Ureter (tissue), 1 donor: ENCODE measurements at regions not wholly inside any gene's neighbourhood (a gene's known extent, or its start where the extent isn't known, plus 50 kb on each side); places are given as distances from the start of the nearest gene placed in this dataset.
A peak's percentile ranks its signal among the peaks of the same experiment; 100 is the strongest.

ENCODE experiments used
- DNase-seq: peaks from one replicate; pipeline ENCODE4 v3.0.0-alpha.2; 2020; ENCODE audit warnings: low spot score
- donor health status: DM: yes; HTN: yes; CAD: no.

- no peak for DNase-seq
These were observed 65.8 kb upstream of the RAB4A start for GRCh38 chr1:229204921-229205777.

- DNase-seq, result no peak
These were observed 65.1 kb upstream of the RAB4A start for GRCh38 chr1:229205854-229206253.

DNA sequence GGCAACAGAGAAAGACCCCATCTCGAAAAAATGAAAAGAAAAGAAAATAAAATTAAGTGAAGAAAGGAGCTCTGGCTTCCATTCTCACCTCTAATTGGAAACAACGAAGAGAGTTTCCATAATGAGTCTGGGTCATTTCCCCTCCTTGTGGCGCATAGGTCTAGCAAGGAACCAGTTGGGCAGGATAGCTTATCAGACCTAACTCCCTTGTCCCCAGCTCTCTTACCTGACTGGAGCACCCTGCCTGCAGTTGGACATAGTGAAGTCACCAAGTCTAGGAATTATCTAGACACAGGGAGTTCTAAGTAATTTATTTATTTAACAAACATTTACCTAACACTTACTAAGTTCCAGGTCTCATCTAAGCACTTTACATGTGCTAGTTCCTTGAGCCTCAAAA is 63.0 kb upstream of the RAB4A start:
- DNase-seq, result no peak

GRCh38 chr1:229208481-229208880 is 62.4 kb upstream of the RAB4A start:
- DNase-seq, result no peak

DNA sequence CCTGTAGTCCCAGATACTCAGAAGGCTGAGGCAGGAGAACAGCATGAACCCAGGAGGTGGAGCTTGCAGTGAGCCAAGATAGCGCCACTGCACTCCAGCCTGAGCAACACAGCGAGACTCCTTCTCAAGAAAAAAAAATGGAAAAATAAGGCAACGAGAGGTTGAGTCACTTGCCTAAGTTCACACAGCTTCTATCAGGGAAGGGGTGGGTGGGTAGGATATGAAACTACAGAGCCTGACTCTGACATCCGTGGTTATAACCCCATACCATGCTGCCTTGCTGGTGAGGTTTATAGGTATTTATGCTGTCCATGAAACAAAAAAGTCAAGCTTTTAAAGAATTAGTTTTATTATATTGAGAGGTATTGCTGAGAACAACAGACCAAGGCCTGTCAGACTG is 61.5 kb upstream of the RAB4A start:
- DNase-seq, result no peak

- DNase-seq, result no peak
These were observed 61.1 kb upstream of the RAB4A start for GRCh38 chr1:229209816-229210215.

- DNase-seq, result no peak
These were observed 60.1 kb upstream of the RAB4A start for GRCh38 chr1:229210844-229211243.

DNA sequence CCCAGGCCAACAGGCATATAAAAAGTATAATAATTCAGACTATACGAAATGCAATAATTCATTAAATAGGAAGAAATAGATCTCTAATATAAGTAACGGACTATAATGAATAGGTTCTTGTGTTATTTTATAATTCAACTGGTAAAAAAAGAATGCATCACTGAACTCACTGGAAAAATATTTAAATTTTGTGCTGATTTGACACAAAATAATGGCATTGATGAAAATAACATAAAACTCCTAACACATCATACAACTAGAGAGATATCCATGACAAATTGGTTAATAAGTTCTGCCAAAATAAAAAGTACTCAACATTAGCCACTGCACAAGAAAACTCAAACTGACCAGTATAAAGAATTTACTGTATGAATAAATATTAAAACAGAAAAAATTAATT is 57.1 kb upstream of the RAB4A start:
- DNase-seq, result no peak

- DNase-seq, result no peak
These were observed 53.2 kb upstream of the RAB4A start for GRCh38 chr1:229217716-229218115.

DNA sequence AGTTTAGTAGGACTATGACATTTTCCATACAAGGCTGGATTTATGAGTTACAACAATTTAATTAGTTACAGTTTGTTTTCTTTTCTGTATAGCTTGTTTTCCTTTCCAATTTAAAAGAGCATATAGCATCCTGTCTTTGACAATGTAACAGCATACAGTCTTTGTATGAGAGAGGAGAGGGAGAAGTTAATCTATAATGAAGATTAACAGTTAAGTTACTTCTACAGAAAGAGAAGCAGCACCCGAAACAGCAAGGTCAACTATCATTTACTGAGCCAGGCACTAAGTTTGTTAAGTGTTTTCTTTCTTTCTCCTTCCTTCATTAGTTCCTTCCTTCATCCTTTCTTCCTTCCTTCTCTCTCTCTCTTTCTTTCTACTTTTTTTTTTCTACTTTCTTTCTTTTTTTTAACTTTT is 52.3 kb upstream of the RAB4A start:
- no peak for DNase-seq

DNA sequence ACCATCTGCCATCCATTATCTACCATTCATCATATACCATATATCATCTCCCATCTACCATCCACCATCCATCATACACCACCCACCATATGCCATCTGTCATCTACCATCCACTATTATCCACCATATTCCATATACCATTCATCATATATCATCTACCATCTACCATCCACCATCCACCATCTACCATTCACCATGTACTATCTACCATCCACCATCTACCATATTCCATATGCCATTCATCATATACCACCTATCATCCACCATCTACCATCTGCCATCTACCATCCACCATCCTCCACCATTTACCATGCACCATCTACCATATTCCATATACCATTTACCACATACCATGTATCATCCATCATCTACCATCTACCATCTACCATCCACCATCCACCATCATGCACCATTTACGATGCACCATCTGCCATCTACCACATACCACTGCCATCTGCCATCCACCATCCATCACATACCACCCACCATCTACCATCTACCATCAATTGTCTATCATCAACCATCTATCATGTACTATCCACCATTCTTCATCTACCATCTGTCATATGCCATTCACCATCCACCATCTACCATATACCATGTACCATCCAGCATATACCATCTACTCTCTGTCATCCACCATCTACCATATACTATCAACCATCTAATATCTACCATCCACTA is 50.6 kb upstream of the RAB4A start:
- DNase-seq, result no peak

GRCh38 chr1:229221106-229222019 is 49.5 kb upstream of the RAB4A start:
- peak; percentile 66 for DNase-seq
